Chondrocyte (in vitro differentiated cells): ENCODE measurements at regions not wholly inside any gene's neighbourhood (a gene's known extent, or its start where the extent isn't known, plus 50 kb on each side); places are given as distances from the start of the nearest gene placed in this dataset.

ENCODE experiments used
- DNase-seq: peaks from one replicate; pipeline ENCODE4 v3.0.0; 2021; ENCODE audit warnings: mixed read lengths, low spot score
- H3K27ac Mint-ChIP-seq: one replicate; pipeline ENCODE4 v1.8.0; 2021; ENCODE audit warnings: mild to moderate bottlenecking, moderate library complexity, mixed read lengths; ENCODE audit not compliant: unreplicated experiment
- H3K27me3 Mint-ChIP-seq: 2 replicates; pipeline ENCODE4 v1.8.0; 2021; ENCODE audit warnings: low read depth, mixed read lengths
- H3K36me3 Mint-ChIP-seq: 2 replicates; pipeline ENCODE4 v1.8.0; 2021; ENCODE audit warnings: low read depth, mixed read lengths
- H3K4me1 Mint-ChIP-seq: 2 replicates; pipeline ENCODE4 v1.8.0; 2021; ENCODE audit warnings: low read depth, mild to moderate bottlenecking, mixed read lengths
- H3K4me3 Mint-ChIP-seq: one replicate; pipeline ENCODE4 v1.8.0; 2021; ENCODE audit warnings: mild to moderate bottlenecking, moderate library complexity, mixed read lengths; ENCODE audit not compliant: unreplicated experiment
- H3K9me3 Mint-ChIP-seq: 2 replicates; pipeline ENCODE4 v1.8.0; 2021; ENCODE audit warnings: low read depth, mixed read lengths
- CTCF ChIP-seq: fragments of 200-600 bp; sonication (generic); IDR thresholded peaks from 2 replicates; pipeline ENCODE4 v1.5.0; 2021; ENCODE audit warnings: antibody characterized with exemption, mild to moderate bottlenecking, moderate library complexity

DNA sequence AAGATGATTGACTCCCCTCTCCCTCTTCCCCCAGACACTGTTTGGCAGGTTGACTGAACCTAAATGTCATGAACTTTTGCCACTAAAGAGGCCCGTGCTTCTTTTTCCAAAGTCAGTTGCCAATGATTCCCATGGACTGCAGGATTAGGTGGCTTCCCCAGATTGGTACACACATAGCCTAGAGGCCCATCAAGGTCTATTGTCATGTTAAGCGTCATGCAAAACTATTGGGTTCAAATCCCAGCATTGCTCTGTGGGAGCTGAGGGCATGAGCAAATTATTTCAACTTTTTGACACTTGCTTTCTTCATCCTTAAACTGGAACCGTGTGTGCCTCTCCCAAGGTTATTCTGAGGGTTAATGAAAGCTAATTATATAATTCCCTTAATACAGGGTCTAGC, 430.2 kb upstream of the TBX3 start:
- no peaks in the 10 kb centered on the region for H3K4me1 Mint-ChIP-seq
- DNase-seq: no peak
- no peaks in the 10 kb centered on the region for H3K27me3 Mint-ChIP-seq
- no peak overlapping the region for H3K4me3 Mint-ChIP-seq
- no peak overlapping the region for H3K27ac Mint-ChIP-seq
- peaks cover 7% of the 10 kb centered on the region for H3K9me3 Mint-ChIP-seq
- H3K36me3 Mint-ChIP-seq: no peaks in the 10 kb centered on the region
- no peak for TF ChIP-seq CTCF

- Mint-ChIP-seq H3K4me3 (no peak overlapping the region), H3K27me3 (peaks cover 3% of the 10 kb centered on the region), H3K9me3 (no peaks in the 10 kb centered on the region), H3K27ac (no peak overlapping the region), H3K4me1 (no peaks in the 10 kb centered on the region), H3K36me3 (no peaks in the 10 kb centered on the region)
- no peak for TF ChIP-seq CTCF
- DNase-seq: no peak
Measured at GRCh38 chr12:115109863-115110262, 425.9 kb upstream of the TBX3 start.

GRCh38 chr12:115108129-115109100, 424.4 kb upstream of the TBX3 start:
- Mint-ChIP-seq H3K36me3 (no peaks in the 10 kb centered on the region), H3K4me1 (peaks cover 4% of the 10 kb centered on the region), H3K27ac (no peak overlapping the region), H3K9me3 (no peaks in the 10 kb centered on the region), H3K4me3 (no peak overlapping the region), H3K27me3 (peaks cover 3% of the 10 kb centered on the region)
- no peak for TF ChIP-seq CTCF
- DNase-seq: no peak

DNA sequence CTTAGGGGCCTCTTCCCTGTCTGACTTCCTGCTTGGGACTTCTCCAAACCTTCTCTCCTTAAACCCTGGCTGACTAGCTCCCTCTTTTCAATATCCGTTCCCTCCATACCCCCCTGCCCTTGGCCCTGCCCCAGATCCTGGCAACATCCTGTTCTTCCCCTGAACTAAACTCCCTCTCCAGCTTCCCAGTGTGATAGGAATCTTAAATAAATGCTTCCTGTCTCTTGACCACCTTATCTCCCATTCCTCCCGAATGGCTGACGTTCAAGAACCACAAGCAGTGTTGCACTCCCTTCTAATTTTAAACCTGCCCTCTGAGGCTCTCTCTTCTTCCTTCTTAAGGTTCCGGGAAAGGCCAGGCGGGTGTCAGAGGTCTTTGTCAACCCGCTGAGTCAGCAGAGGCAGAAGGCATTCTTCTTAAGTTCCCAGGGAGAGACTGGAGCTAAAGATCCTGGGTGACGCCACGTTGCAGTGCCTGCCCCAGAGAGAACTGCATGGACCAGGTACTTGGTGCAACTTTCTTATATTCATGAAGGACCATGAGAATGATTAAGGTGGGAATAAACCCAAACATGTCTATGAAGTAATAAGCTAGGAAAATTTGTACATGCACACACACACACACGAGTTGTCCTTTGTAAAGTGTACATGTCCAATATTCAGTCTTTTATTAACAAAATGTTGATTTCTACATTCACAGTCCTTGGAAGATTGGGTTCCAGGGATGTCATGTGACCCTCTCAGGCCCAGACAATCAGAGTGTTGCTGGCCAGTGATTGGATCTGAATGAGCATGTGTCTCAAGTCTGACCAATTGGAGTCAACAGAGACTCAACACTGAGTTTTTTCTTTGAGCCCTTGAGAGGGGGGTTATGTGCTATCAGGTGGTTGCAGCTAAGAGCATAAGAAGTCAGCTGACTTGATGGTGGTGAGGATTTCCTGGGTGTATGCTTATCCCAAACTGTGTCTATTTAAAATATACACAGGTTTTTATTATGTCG, 420.2 kb upstream of the TBX3 start:
- Mint-ChIP-seq H3K36me3 (no peaks in the 10 kb centered on the region), H3K4me3 (no peak overlapping the region), H3K4me1 (peaks cover 4% of the 10 kb centered on the region), H3K9me3 (no peaks in the 10 kb centered on the region), H3K27me3 (peaks cover 5% of the 10 kb centered on the region), H3K27ac (peak overlapping the region; percentile 28)
- no peak for TF ChIP-seq CTCF
- DNase-seq: no peak

GRCh38 chr12:115102450-115102849, 418.5 kb upstream of the TBX3 start:
- peaks cover 5% of the 10 kb centered on the region for H3K27me3 Mint-ChIP-seq
- TF ChIP-seq CTCF: no peak
- H3K9me3 Mint-ChIP-seq: peaks cover 4% of the 10 kb centered on the region
- H3K4me3 Mint-ChIP-seq: no peak overlapping the region
- H3K36me3 Mint-ChIP-seq: no peaks in the 10 kb centered on the region
- no peak overlapping the region for H3K27ac Mint-ChIP-seq
- DNase-seq: no peak
- H3K4me1 Mint-ChIP-seq: peaks cover 4% of the 10 kb centered on the region
